Stimulated activated CD4-positive, alpha-beta T cell treated with anti-CD3 and anti-CD28 coated beads, Interleukin-12 subunit alpha, Interleukin-12 subunit beta, amount 100 ng/mL, for 4 hours (primary cell): ENCODE measurements at regions not wholly inside any gene's neighbourhood (a gene's known extent, or its start where the extent isn't known, plus 50 kb on each side); places are given as distances from the start of the nearest gene placed in this dataset.
"Not testable (repeated sequence)": the region's sequence is repeated elsewhere in the genome, so short reads cannot be mapped to it uniquely, and the experiment has no call there.

Experiments
- DNase-seq: peaks from one replicate; pipeline ENCODE4 v3.0.0-alpha.2; 2020

DNA sequence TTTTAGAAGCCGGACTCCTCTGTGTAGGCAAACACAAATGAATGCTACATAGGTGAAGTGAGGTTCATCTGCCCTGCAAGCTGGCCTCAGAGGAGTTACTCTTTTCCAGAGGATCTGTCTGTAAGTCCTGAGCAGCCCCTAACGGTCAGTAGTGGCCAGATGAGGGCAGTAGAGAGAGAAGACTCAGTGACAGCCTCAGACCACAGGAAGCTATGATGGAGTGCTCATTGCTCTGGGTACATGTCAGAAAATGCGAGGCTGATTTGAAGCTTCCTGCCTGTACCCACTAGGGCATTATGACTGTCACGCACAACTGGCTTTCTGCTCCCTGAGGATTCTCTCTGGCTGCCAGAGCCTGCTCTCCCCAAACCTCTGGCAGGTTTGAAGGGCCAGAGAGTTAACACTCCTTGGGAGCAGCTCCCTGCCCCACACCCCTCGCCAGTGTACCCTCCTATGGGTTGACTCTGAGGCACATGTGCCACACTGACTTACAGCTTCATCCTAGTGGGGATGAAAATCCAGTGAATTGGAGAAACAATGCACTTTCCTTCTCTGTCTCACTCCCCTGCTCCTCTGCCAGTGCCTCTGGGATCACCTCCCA, 141.5 kb downstream of the GABRG2 start:
- no peak for DNase-seq

- DNase-seq: no peak
Measured at GRCh38 chr5:162214551-162214950, 147.0 kb downstream of the GABRG2 start.

DNA sequence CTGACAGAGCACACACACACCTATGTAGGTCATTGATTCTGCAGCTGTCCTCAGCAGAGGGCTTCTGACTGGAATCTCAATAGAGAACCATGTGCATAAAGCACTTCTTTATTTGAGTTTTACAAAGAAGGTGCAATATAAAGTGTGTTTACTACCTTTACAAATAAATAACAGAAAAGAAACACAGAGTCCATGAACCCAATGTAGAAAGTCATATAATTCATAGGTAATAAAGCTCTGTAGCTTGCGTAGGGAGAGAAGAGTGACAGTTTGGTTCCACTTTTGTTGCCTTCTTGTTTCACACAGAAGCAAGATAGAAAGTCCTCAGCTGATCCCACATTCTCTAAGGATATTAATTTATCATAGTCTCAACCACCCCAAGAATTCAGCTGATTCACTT, 149.5 kb downstream of the GABRG2 start:
- DNase-seq: no peak

- DNase-seq: no peak
Measured at GRCh38 chr5:162221910-162222309, 154.3 kb downstream of the GABRG2 start.

- DNase-seq: no peak
Measured at GRCh38 chr5:162227075-162227474, 159.5 kb downstream of the GABRG2 start.

- DNase-seq: no peak
Measured at GRCh38 chr5:162230348-162230747, 162.8 kb downstream of the GABRG2 start.

DNA sequence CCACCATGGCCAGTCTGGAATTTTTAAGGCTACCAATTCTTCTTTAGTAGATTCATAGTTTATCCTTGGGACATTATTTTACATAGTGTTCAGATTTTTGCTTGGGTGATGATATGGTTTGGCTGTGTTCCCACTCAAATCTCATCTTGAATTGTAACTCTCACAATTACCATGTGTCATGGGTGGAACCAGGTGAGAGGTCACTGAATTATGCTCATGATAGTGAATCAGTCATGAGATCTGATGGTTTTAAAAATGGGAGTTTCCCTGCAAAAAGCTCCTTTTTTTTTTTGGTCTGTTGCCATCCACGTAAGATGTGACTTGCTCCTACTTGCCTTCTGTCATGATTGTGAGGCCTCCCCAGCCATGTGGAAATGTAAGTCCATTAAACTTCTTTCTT, 163.9 kb downstream of the GABRG2 start:
- DNase-seq: no peak

DNA sequence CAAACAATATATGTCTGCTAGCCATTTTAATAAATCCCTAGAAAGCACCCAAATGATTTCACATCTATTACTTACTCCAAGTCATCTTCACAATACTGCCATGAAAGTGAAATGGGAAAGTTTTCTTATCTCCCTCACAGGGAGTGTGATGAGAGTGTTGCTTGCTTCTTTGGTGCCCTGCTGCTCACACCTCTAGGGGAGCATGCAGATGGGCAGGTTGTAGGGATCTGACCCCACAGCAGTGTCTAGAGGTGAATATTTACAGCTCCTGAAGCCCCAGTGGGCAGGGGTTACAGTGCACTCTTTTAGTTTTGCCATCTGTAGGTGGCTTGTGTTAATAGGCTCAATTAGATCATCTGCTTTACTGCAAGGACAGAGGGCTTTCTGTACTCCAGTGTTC, 173.2 kb downstream of the GABRG2 start:
- no peak for DNase-seq

DNA sequence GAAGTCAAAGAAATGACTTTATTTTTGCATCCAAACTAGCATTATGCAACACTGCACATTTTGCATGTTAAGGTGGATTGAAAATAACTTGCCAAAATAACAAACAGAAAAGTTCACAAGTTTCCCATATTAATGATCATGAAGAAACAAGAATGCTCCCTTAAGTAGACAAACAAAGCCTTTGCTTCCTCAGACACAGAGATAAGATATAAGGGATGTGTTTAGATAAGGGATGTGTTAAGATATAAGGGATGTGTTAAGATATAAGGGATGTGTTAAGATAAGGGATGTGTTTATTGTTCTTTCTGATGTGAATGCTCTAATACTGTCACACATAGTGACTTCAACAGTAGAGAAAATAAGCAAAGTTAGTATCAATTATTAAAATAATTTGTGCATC, 174.8 kb downstream of the GABRG2 start:
- DNase-seq: no peak

DNA sequence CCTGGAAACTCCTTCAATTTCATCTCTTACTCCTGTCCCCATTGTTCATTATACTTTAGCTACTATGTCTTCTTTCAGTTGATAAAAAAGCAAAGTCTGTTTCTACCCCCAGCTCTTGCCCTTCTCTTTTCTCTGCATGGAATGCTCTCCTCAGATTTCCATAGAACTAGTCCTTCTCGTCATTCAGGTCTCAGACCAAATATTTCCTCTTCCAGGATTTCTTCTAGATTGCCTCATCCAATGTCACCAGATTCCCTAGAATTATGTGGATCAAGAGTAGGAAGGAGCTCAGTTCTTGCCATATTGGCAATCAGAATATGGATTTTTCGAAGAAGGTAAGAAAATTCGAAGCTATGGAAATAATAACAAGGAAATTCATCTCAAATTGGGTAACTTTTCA, 176.1 kb downstream of the GABRG2 start:
- DNase-seq: no peak

DNA sequence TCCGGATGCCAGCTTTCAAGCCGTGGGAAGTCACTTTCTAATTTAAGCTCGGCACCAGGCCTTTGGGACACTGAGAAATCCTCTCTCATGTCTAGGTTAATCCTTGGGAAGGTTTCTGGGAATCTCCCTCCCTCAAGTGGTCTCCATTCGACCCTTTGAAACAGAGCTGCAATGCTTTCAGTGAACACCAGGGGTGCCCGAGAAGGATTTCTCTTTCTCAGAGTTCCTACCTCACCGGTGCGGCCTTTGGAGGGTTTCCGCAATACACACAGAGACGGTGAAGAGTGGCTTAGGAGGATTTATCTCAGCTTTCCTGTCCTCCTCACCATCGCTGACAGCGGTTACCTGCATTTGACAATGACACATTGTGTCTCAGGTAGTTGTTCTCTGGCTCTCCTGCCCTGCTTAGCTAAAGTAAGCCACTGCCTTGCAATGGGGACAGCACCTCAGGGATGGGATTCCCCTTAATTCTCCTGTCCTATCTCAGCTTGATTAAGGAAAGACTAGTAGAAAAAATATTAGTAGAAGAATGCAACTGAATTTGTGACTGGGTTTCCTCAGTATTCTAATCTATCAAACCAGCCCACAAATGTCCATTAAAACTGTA, 180.6 kb downstream of the GABRG2 start:
- DNase-seq: no peak

DNA sequence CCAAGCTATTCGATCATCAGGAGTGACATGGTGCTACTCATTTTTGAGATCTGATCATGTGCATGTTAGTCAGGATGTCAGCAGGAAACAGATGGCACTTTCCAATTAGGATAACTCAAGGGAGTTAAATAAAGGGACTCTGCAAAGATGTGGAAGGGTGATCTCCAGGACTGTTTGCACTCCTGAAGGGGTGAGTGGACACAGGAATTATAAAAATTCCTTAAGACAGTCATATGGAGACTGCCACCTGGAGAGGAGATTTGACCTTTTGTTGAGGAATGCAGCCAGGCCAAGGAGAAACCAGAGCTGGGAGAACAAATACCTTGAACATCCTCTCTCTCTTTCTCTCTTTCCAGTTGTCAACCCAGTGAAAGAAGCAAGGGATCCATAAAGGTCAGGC, 189.1 kb downstream of the GABRG2 start:
- no peak for DNase-seq

GRCh38 chr5:162268694-162269481, 201.3 kb downstream of the GABRG2 start:
- no peak for DNase-seq

DNA sequence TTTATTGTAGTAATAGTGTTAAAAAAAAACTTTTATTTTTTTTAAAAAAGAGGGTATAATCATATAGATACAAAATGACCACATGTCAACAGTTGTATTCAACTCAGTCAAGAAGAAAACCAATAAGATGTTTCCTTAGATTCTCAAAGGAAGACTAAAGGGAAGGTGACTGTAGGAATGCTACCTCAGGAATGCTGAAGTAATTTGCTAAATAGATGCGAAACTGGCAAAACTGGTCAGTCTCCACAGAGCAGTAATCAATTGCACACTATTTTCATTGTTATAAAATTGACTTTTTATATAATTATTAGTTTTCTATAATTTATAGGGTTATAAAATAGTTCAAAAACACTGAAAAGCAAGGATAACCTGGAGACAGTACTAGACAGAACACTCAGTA, 204.8 kb downstream of the GABRG2 start:
- no peak for DNase-seq

DNA sequence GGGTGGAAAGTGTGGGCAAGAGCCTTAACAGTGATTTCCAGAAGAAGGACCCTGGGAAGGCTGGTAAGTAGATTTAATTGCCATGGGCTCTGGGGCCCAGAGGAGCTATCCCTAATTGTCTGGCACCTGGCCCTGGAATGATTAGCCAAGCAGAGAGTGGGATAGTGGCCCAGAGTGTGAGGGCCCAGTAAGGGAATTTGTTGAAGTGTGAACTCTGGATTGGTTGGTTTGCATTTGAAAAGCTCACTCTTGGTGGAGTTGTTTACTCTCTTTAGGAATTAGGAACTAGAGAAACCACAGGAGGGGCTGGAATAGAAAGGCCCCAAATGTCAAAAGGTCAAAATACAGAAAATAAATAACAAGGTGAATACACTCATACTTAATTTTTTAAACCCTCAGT, 207.1 kb downstream of the GABRG2 start:
- DNase-seq: no peak

DNA sequence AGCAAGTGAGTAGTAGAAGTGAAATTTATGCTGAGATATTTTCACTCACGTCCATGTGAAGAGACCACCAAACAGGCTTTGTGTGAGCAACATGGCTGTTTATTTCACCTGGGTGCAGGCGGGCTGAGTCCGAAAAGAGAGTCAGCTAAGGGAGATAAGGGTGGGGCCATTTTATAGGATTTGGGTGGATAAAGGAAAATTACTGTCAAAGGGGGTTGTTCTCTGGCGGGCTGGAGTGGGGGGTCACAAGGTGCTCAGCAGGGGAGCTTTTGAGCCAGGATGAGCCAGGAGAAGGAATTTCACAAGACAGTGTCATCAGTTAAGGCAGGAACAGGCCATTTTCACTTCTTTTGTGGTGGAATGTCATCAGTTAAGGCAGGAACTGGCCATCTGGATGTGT, 207.8 kb downstream of the GABRG2 start:
- not testable (repeated sequence) for DNase-seq

DNA sequence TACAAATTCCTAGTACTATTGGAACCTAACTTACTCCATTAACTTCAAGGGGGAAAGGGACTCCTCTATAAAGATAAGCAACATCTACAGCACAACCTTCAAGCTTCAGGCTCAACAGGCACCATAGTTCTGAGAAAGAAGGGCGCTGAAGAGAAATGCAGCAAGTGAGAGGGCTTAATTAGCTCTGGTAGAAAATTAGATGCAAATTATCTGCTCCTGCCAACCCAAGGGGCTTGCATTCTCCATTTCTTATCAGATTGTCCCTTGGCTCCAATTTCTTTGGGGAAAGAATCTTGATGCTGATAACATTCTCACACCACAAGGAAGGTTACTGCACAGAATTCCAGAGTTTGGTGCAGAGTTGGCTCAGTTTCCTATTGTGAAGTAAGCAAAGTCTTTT, 214.6 kb downstream of the GABRG2 start:
- DNase-seq: no peak

DNA sequence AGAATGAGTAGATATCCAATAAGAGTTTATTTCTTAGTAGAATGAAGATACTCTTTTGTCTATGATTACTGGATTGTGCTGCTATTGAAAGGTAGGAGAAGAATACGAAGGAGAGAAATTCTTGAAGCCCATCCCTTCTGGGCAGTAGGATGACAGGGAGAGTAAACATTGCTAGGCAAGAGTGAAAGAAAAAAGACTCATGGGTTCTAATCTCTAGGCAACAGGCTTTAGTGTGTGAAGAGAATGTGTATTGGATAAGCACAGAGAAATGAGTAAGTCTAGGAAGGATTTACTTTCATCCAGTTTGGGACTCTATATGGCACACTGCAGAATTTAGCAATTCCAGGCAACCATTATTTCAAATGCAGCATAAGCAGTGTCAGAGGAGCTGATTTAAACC, 216.0 kb downstream of the GABRG2 start:
- no peak for DNase-seq

GRCh38 chr5:162288647-162289296, 221.2 kb downstream of the GABRG2 start:
- DNase-seq: no peak

DNA sequence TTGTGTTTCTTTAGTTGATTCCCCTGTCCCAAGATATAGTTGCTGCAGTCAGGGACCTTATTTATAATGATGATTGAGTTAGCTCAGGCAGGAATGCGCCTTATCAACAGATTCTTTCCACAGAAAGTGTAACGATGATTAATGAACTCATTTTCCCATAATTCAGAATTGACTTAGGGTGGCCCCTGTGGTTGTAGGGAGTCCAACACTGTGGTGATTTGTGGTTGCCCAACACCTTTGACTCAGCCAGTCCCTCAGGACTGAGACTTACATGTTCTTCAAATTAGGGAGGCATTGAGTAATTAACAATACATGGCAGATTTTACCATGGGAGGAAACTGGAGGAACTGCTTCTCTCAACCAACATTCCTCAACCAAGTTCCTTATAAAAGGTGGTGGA, 221.9 kb downstream of the GABRG2 start:
- DNase-seq: no peak

- no peak for DNase-seq
Measured at GRCh38 chr5:162299793-162300192, 232.2 kb downstream of the GABRG2 start.

- DNase-seq: no peak
Measured at GRCh38 chr5:162301356-162301755, 233.8 kb downstream of the GABRG2 start.

GRCh38 chr5:162323466-162323865, 255.9 kb downstream of the GABRG2 start:
- no peak for DNase-seq

DNA sequence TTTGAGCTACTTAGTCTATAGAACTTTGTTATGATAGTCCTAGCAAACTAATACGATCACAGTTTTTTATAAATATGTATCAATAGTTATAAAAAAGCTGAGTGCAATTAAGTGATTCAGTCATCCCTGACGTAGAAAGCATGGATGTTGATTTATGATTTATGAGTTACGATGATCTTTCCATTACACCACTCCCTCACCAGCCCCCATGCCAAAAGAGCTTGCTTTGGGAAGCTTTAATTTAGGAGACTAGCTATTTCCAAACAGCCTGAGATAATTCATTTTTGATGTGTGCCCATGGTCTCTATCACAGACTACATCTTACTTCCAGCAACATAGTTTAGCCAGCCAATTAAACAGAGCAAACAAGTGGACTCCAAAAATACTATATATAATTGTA, 256.8 kb downstream of the GABRG2 start:
- no peak for DNase-seq
